ENCODE measurements at regions not wholly inside any gene's neighbourhood (a gene's known extent, or its start where the extent isn't known, plus 50 kb on each side); places are given as distances from the start of the nearest gene placed in this dataset.
"Not testable (repeated sequence)": the region's sequence is repeated elsewhere in the genome, so short reads cannot be mapped to it uniquely, and the experiment has no call there.

DNA sequence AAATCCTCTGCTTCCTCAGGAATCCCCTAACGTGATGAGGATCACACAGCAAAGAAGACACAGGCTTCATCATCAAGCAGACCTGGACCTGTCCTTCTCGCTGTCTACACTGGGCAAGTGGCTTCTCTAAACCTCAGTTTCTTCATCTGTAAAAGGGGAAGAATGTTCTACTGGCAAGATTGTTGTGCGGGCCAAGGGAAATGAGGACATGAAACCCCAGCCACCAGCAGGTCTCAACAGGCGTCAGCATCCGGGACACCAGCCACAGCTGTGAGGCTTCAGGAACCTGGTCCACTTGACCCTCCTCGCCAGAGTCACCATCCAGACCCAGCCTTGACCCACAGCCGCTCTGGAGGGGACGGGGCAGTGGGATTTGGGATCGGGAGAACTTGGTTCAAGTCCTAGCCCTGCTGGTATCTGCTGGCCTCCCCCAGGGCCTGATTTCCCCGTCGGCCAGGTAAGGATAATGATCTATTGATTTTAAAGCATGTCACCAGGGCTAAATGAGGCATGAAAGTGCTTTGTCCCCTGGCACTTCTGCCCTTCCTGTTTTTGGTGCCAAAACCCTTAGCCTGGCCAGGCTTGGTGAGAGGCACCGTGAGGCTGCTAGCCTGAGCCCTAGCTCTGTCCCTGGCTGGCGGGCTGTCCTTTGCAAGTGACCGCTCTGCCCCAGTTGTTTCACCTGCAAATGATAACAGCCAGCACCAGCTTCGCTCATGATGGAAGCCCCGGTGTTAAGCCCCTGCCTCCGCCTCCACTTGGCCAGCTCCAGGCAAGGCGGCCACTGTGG is 170.4 kb downstream of the OR4M2 start:
- H3K9me3 ChIP-seq (ENCODE audit: insufficient read depth, low read depth, low read length): peaks cover 87% of the 10 kb centered on the region
- H3K9ac ChIP-seq (ENCODE audit: low read depth, low read length); H3K27me3 ChIP-seq (ENCODE audit: insufficient read depth, low read length); H3K36me3 ChIP-seq (ENCODE audit: insufficient read depth, low read depth, low read length); H3K4me3 ChIP-seq (ENCODE audit: low read length); H3K27ac ChIP-seq (ENCODE audit: low read length); H3K4me1 ChIP-seq (ENCODE audit: insufficient read depth, low read length): not testable (repeated sequence)

DNA sequence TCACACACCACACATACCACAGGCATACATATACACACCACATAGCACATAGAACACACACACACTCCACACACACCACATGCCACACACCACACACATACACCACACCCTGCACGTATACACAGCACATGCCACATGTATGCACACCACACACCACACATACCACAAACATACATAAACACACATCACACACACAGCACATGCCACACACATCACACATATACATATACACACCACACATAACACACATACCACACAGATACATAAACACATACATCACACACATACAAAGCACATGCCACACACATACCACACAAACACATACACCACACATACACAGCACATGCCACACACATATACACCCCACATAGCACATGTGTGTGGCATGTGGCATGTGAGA is 171.1 kb downstream of the OR4M2 start:
- Histone ChIP-seq H3K9me3 (ENCODE audit: insufficient read depth, low read depth, low read length) (peaks cover 90% of the 10 kb centered on the region), H3K27me3 (ENCODE audit: insufficient read depth, low read length) (no peaks in the 10 kb centered on the region), H3K4me1 (ENCODE audit: insufficient read depth, low read length) (no peaks in the 10 kb centered on the region)

DNA sequence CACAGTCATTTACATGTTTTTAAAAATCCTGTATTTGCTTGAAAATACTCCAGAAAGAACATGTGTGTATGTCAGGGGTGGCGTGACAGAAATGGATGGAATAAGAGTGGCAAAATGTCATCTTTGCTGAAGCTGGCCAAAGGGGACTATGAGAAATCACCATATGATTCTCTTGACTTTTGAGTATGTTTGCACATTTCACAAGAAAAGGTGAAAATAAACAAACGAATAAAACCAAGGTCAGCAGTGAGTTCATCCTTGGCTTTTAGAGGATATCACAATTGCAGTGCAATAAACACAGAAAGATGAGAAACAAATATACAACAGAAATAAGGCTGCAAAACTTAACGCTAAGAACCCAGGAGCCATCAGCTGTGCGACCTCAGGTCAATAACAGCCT is 171.7 kb downstream of the OR4M2 start:
- H3K9me3 ChIP-seq (ENCODE audit: insufficient read depth, low read depth, low read length): peaks cover 91% of the 10 kb centered on the region
- H3K4me3 ChIP-seq (ENCODE audit: low read length); H3K9ac ChIP-seq (ENCODE audit: low read depth, low read length); H3K27ac ChIP-seq (ENCODE audit: low read length); H3K4me1 ChIP-seq (ENCODE audit: insufficient read depth, low read length); H3K36me3 ChIP-seq (ENCODE audit: insufficient read depth, low read depth, low read length); H3K27me3 ChIP-seq (ENCODE audit: insufficient read depth, low read length): not testable (repeated sequence)

More for the DNA sequence above, 171.1 kb downstream of the OR4M2 start:
- Histone ChIP-seq H3K4me3 (ENCODE audit: low read length) (no peak overlapping the region; the same call in 1 of the 2 replicates), H3K27ac (ENCODE audit: low read length) (no peak overlapping the region), H3K9ac (ENCODE audit: low read depth, low read length) (no peak overlapping the region), H3K36me3 (ENCODE audit: insufficient read depth, low read depth, low read length) (no peaks in the 10 kb centered on the region)

DNA sequence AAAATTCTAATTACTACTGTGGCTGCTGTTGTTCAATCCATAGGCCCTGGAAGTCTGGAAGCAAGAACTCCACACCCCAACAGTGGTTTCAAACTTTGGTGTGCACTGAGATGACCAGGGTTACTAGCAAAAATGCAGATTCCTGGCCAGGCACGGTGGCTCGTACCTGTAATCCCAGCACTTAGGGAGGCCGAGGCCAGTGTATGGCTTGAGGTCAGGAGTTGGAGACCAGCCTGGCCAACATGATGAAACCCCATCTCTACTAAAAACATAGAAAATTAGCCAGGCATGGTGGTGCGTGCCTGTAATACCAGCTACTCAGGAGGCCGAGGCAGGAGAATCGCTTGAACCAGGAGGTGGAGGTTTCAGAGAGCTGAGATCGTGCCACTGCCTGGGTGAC is 172.2 kb downstream of the OR4M2 start:
- H3K9ac ChIP-seq (ENCODE audit: low read depth, low read length); H3K4me3 ChIP-seq (ENCODE audit: low read length); H3K4me1 ChIP-seq (ENCODE audit: insufficient read depth, low read length): not testable (repeated sequence)

DNA sequence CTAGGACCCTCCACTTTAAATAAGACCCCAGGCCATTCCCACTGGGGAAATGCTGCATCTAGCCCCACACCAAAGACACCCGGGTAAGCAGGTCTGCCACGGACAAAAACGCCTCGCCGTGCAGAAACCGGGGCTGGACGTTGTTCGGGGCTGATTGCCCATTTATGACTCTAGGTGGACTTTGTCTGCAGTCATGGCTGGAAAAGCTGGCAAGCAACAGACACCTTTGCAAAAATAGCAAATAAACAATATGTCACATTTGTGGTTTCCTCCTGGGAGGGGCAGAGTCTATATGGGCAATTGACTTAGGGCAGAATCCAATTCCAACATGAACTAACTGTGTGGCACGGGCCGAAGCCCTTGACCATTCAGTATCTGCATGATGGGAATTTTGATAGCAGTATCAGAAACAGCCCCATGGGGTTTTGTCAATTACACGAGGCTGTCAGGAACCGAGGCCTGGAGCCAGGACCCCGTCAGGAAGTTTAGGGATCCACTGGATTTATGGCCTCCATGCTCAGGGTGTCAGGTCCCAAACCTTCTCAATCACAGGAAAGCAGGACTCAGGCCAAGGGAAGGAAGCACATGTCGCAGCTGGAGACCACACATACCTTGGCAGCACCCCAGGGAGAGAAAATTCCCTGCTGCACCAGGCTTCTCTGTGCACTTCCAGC is 172.8 kb downstream of the OR4M2 start:
- H3K9ac ChIP-seq (ENCODE audit: low read depth, low read length); H3K4me3 ChIP-seq (ENCODE audit: low read length); H3K36me3 ChIP-seq (ENCODE audit: insufficient read depth, low read depth, low read length); H3K27me3 ChIP-seq (ENCODE audit: insufficient read depth, low read length); H3K4me1 ChIP-seq (ENCODE audit: insufficient read depth, low read length); H3K27ac ChIP-seq (ENCODE audit: low read length): not testable (repeated sequence)
- H3K9me3 ChIP-seq (ENCODE audit: insufficient read depth, low read depth, low read length): peaks cover 83% of the 10 kb centered on the region

More for the DNA sequence above, 172.2 kb downstream of the OR4M2 start:
- H3K36me3 ChIP-seq (ENCODE audit: insufficient read depth, low read depth, low read length); H3K27me3 ChIP-seq (ENCODE audit: insufficient read depth, low read length); H3K27ac ChIP-seq (ENCODE audit: low read length): not testable (repeated sequence)
- H3K9me3 ChIP-seq (ENCODE audit: insufficient read depth, low read depth, low read length): peaks cover 89% of the 10 kb centered on the region

DNA sequence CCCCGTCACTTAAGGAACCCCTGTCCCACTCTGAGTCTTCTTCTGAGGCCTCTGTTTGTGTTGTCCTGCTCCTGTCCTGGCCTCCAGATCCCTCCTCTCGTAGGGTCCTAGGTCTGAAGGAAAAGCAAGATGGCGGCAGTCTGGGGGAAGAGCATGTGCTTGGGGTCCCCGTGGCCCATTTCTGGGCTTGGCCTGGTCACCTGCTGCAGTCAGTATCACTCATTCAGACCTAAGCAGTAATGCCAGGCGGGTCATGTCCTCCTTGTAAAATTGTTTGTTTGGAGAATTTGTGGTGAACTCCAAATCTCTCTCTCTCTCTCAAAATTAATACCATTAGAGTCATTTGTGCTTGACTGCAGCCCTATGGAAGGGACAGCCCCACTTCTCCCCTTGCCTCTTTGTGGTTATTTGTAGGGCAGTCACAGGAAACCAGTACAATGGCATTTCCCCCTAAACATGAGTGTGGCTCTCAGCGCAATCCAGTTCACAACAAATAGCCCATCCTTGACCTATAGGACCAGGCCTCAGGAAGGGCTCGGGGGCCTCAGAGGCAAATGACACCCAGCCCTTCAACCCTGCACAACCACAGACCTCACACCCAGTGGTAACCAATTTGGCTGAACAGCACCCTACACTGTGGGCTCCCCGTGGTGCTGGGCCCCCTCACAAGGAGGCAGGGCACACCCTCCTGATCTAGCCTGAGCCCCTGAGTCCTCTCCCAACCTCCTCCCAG is 173.5 kb downstream of the OR4M2 start:
- H3K4me3 ChIP-seq (ENCODE audit: low read length): no peak overlapping the region
- no peak overlapping the region for H3K27ac ChIP-seq (ENCODE audit: low read length)
- no peaks in the 10 kb centered on the region for H3K27me3 ChIP-seq (ENCODE audit: insufficient read depth, low read length)
- no peaks in the 10 kb centered on the region for H3K4me1 ChIP-seq (ENCODE audit: insufficient read depth, low read length)
- peaks cover 79% of the 10 kb centered on the region for H3K9me3 ChIP-seq (ENCODE audit: insufficient read depth, low read depth, low read length)
- H3K9ac ChIP-seq (ENCODE audit: low read depth, low read length): no peak overlapping the region
- no peaks in the 10 kb centered on the region for H3K36me3 ChIP-seq (ENCODE audit: insufficient read depth, low read depth, low read length)

DNA sequence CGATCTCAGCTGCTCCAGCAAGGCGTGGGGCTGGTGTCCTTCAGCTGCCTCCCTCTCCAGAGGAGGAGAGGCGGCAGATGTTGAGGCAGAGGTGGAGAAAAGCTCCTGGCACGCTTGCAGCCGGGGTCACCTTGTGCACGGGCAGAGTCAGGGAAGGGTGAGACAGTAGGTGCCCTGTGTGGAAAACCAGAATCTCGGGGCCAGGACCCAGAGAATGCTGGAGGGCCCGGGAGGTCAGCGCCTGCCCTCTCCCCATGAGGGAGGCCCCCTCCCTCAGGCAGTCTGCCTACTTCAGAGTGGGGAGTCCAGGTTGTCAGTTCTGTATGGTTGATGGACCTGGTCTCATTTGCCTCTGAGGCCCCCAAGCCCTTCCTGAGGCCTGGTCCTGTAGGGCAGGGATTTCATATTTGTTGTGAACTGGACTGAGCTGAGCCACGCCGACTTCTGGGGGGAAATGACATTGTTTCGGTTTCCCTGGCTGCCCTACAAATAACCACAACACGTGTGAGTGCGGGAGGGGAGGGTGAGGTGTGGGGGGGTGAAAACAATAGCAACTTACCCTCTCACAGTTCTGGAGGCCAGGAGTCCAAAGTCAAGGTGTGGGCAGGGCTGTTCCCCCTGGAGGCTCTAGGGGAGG is 174.2 kb downstream of the OR4M2 start:
- H3K27ac ChIP-seq (ENCODE audit: low read length): not testable (repeated sequence)

DNA sequence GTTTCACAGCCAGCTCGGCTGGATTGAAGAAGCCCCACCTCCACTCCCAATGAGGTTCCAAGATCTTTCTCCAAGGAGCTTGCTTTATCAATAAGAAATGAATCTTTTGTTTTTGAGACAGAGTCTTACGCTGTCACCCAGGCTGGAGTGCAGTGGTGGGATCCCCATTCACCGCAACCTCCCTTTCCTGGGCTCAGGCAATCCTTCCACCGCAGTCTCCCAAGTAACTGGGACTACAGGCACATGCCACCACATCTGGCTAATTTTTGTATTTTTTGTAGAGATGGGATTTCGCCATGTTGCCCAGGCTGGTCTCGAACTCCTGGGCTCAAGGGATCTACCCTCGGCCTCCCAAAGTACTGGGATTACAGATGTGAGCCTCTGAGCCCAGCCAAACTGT is 175.3 kb downstream of the OR4M2 start:
- not testable (repeated sequence) for H3K36me3 ChIP-seq (ENCODE audit: insufficient read depth, low read depth, low read length); H3K4me3 ChIP-seq (ENCODE audit: low read length); H3K9ac ChIP-seq (ENCODE audit: low read depth, low read length); H3K4me1 ChIP-seq (ENCODE audit: insufficient read depth, low read length); H3K27me3 ChIP-seq (ENCODE audit: insufficient read depth, low read length); H3K27ac ChIP-seq (ENCODE audit: low read length)
- H3K9me3 ChIP-seq (ENCODE audit: insufficient read depth, low read depth, low read length): peaks cover 78% of the 10 kb centered on the region

More for the DNA sequence above, 174.2 kb downstream of the OR4M2 start:
- not testable (repeated sequence) for H3K36me3 ChIP-seq (ENCODE audit: insufficient read depth, low read depth, low read length); H3K4me3 ChIP-seq (ENCODE audit: low read length); H3K4me1 ChIP-seq (ENCODE audit: insufficient read depth, low read length); H3K9ac ChIP-seq (ENCODE audit: low read depth, low read length); H3K27me3 ChIP-seq (ENCODE audit: insufficient read depth, low read length)
- peaks cover 78% of the 10 kb centered on the region for H3K9me3 ChIP-seq (ENCODE audit: insufficient read depth, low read depth, low read length)

DNA sequence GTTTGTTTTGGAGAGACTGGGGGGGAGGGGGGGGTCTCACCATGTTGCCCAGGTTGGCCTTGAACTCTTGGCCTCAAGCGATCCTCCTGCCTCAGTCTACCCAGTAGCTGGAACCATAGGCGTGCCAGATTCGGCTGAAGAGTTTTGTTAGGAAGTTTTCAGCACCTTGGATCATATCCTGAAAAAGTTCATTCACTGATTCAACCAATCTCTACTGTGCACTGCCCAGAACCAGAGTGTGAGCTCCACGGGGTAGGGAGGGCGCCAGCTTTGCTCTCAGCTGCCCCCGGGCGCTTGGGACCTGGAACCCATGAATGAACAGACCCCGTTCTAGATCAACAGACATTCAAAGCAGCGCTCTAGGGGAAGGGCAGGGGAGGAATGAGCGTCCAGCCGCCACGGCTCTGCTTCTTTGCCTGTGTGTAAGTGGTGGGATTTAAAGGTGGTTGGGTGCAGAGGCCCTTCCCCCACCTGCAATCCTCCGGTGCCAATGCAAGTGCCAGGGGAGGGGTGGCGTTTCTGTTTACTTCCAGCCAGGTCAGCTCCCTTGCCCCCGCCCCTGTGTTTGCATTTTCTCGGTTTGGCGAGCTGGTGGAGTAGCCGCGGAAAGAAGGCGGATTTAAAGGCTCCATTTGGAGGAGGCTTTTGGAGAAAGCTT is 176.2 kb downstream of the OR4M2 start:
- H3K4me1 ChIP-seq (ENCODE audit: insufficient read depth, low read length); H3K27ac ChIP-seq (ENCODE audit: low read length); H3K27me3 ChIP-seq (ENCODE audit: insufficient read depth, low read length); H3K4me3 ChIP-seq (ENCODE audit: low read length); H3K36me3 ChIP-seq (ENCODE audit: insufficient read depth, low read depth, low read length); H3K9ac ChIP-seq (ENCODE audit: low read depth, low read length): not testable (repeated sequence)
- peaks cover 78% of the 10 kb centered on the region for H3K9me3 ChIP-seq (ENCODE audit: insufficient read depth, low read depth, low read length)

DNA sequence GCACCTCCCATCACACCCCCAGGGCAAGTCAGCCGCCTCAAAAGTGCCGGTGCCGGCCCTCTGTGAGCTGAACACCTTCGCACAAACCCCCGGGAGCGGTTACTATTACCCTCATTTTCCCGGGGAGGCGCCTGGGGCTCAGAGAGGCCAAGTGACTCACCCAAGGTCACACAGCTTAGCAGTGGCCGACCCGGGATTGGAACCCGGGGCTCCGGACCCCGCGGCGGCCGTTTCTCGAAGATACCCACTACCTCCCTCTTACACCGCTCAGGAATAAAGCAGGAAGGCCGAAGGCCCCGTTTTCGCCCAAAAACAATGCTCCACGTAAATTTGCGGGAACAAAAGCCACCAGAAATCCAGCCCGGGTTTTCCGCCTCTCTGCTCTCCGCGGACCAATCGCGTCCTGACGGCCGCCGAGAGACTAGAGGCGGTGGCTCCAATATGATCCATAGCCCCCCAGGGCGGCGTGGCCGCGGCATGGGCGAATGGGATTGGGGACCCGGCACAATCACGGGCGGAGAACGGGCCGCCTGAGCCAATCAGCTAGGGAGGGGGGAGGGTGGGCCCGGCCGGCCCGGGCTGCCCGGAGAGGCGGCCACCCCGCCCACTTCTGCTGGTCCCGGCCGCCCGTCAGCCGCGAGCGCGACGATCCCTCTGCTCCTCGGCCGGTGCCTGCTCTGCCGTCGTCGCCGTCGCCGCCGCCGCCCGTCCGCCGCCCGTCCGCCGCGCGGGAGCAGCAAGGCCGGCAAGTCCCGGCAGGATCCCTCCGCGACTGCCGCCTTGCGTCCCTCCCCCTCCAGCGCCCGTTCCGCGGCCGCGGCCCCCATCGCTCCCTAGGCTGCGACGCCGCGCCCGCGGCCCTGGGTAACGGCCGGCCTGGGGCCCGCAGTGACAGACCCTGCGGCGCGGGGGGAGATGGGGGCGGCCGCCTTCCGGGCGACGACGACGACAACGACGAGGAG is 177.0 kb downstream of the OR4M2 start:
- Histone ChIP-seq H3K36me3 (ENCODE audit: insufficient read depth, low read depth, low read length) (no peaks in the 10 kb centered on the region), H3K4me3 (ENCODE audit: low read length) (no peak overlapping the region)

More for the DNA sequence above, 177.0 kb downstream of the OR4M2 start:
- H3K9me3 ChIP-seq (ENCODE audit: insufficient read depth, low read depth, low read length): peaks cover 76% of the 10 kb centered on the region
- no peaks in the 10 kb centered on the region for H3K27me3 ChIP-seq (ENCODE audit: insufficient read depth, low read length)
- H3K9ac ChIP-seq (ENCODE audit: low read depth, low read length): no peak overlapping the region
- no peak overlapping the region for H3K27ac ChIP-seq (ENCODE audit: low read length)
- no peaks in the 10 kb centered on the region for H3K4me1 ChIP-seq (ENCODE audit: insufficient read depth, low read length)
